Ovary (tissue), 7 donors: ENCODE measurements at regions not wholly inside any gene's neighbourhood (a gene's known extent, or its start where the extent isn't known, plus 50 kb on each side); places are given as distances from the start of the nearest gene placed in this dataset.

ENCODE experiments used
- DNase-seq, 5 donors: peaks; one replicate each; pipeline ENCODE4 v3.0.0-alpha.2; 2019 to 2020
- H3K27ac ChIP-seq, 2 donors: fragments of 200-600 bp; one replicate each; pipeline versions ENCODE4 v1.5.1 to v1.8.0; 2019 to 2022
- H3K27me3 ChIP-seq: fragments of 200-600 bp; one replicate; pipeline ENCODE4 v1.8.0; 2022
- H3K36me3 ChIP-seq: fragments of 200-600 bp; sonication (generic); one replicate; pipeline ENCODE4 v1.5.1; 2019
- H3K4me1 ChIP-seq: one replicate; pipeline ENCODE4 v1.8.1; 2013; ENCODE audit warnings: mild to moderate bottlenecking, moderate library complexity; ENCODE audit not compliant: insufficient read depth
- H3K4me3 ChIP-seq: fragments of 200-600 bp; sonication (generic); one replicate; pipeline ENCODE4 v1.5.1; 2017
- H3K9me3 ChIP-seq, 2 donors: fragments of 200-600 bp in 1 of 2; sonication (generic) in 1 of 2; one replicate each; pipeline versions ENCODE4 v1.5.1 to v1.8.1; 2013 to 2019; ENCODE audit warnings: mild to moderate bottlenecking in 1 of 2, moderate library complexity in 1 of 2
- CTCF ChIP-seq, 3 donors: fragments of 450-650 bp in 2 of 3; fragments of 200-600 bp in 1 of 3; IDR thresholded peaks; one replicate each; pipeline versions ENCODE4 v1.5.1 to v1.8.0; 2016 to 2022; ENCODE audit warnings: antibody characterized with exemption in 3 of 3, mild to moderate bottlenecking in 1 of 3
- EP300 ChIP-seq: sonication (generic); formaldehyde crosslinking; IDR thresholded peaks from one replicate; pipeline ENCODE4 v1.6.1; 2017; ENCODE audit warnings: antibody characterized with exemption
- POLR2A ChIP-seq: fragments of 450-650 bp; IDR thresholded peaks from one replicate; pipeline ENCODE4 v1.6.1; 2017; ENCODE audit warnings: antibody characterized with exemption, mild to moderate bottlenecking, moderate library complexity
- WGBS, 3 donors: extraction: QIAGEN DNeasy Blood & Tissue Kit in 1 of 3; methylation state at CpG; one replicate each; pipeline versions ENCODE4 v1.1.5 to v1.1.7; 2013 to 2017; 5-methylcytosine and 5-hydroxymethylcytosine counted together
- intact Hi-C, 4 donors: fragments of 100-400 bp; cut with DNase I; formaldehyde crosslinking; loops; one replicate each; pipeline versions ENCODE4 v1.11.0 to v1.15.1; 2022 to 2023
- donor health status: DM: no; HTN: no; CAD: no; lungs with moderate emphysema.
- donor health status: DM: no; HTN: no; CAD: no.
- donor health status: Bipolar disorder and iron deficiency.
- donor health status: DM: no; HTN: no; CAD: no.
- donor health status: DM: yes; HTN: yes; CAD: no.

DNA sequence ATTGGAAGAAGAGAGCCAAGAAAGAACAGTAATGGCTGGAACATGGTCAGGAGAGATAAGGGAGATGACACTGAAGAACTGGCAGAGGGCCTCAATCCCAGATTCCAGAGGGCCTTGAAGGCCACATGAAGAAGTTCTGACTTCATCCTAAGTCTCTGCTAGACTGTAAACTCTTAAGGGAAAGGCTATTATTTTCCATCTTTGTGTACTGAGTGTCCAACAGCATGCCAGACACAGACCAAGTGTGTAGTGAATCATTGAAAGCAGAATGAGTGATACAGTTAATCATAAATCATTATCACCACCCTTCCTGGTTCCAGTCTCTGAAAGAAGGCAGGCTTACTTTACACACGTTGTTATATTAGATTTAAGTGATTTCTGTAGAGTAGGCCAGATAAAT lies 185.3 kb upstream of the C11orf87 start:
- DNase-seq = no peak
- intact Hi-C loops = no loop called here
- H3K4me1 ChIP-seq = no peaks in the 10 kb centered on the region
- WGBS, 3 donors = 49 to 60% (median 54%) methylated on average over 1 of the region's 1 CpG
- no peaks in the 10 kb centered on the region for H3K9me3 ChIP-seq
- H3K36me3 ChIP-seq = no peaks in the 10 kb centered on the region
- H3K4me3 ChIP-seq = no peak overlapping the region
- no peaks in the 10 kb centered on the region for H3K27me3 ChIP-seq
- no peak overlapping the region for H3K27ac ChIP-seq
- no peak for TF ChIP-seq CTCF (IDR thresholded peaks at IDR 0.05)
- TF ChIP-seq EP300 = no peak
- no peak for TF ChIP-seq POLR2A

GRCh38 chr11:109237636-109238035 lies 184.4 kb upstream of the C11orf87 start:
- TF ChIP-seq CTCF (IDR thresholded peaks at IDR 0.05) = no peak
- no peak for TF ChIP-seq POLR2A
- no peak for TF ChIP-seq EP300
- no peak overlapping the region for H3K27ac ChIP-seq
- intact Hi-C loops = no loop called here

GRCh38 chr11:109241988-109242536 lies 179.9 kb upstream of the C11orf87 start:
- H3K36me3 ChIP-seq = no peaks in the 10 kb centered on the region
- H3K27ac ChIP-seq = no peak overlapping the region
- no peak for DNase-seq
- intact Hi-C loops = no loop called here
- 51 to 55% (median 52%) methylated on average over 3 of the region's 3 CpGs for WGBS, 3 donors
- TF ChIP-seq POLR2A (no peak), EP300 (no peak), CTCF (IDR thresholded peaks at IDR 0.05) (no peak)
- H3K4me1 ChIP-seq = no peaks in the 10 kb centered on the region
- no peaks in the 10 kb centered on the region for H3K9me3 ChIP-seq
- no peak overlapping the region for H3K4me3 ChIP-seq
- H3K27me3 ChIP-seq = no peaks in the 10 kb centered on the region

More at GRCh38 chr11:109237636-109238035, 184.4 kb upstream of the C11orf87 start:
- Histone ChIP-seq H3K36me3 (no peaks in the 10 kb centered on the region), H3K9me3 (no peaks in the 10 kb centered on the region), H3K4me3 (no peak overlapping the region), H3K4me1 (no peaks in the 10 kb centered on the region), H3K27me3 (no peaks in the 10 kb centered on the region)
- no peak for DNase-seq

GRCh38 chr11:109247071-109247470 lies 174.9 kb upstream of the C11orf87 start:
- DNase-seq = no peak
- TF ChIP-seq CTCF (IDR thresholded peaks at IDR 0.05) (no peak), POLR2A (no peak), EP300 (no peak)
- Histone ChIP-seq H3K9me3 (no peaks in the 10 kb centered on the region), H3K27ac (no peak overlapping the region), H3K4me3 (no peak overlapping the region), H3K4me1 (no peaks in the 10 kb centered on the region), H3K27me3 (no peaks in the 10 kb centered on the region), H3K36me3 (no peaks in the 10 kb centered on the region)
- intact Hi-C loops = no loop called here
- WGBS, 3 donors = 80 to 90% (median 81%) methylated on average over 5 of the region's 5 CpGs
